ENCODE measurements at regions not wholly inside any gene's neighbourhood (a gene's known extent, or its start where the extent isn't known, plus 50 kb on each side); places are given as distances from the start of the nearest gene placed in this dataset.
"Not testable (repeated sequence)": the region's sequence is repeated elsewhere in the genome, so short reads cannot be mapped to it uniquely, and the experiment has no call there.

DNA sequence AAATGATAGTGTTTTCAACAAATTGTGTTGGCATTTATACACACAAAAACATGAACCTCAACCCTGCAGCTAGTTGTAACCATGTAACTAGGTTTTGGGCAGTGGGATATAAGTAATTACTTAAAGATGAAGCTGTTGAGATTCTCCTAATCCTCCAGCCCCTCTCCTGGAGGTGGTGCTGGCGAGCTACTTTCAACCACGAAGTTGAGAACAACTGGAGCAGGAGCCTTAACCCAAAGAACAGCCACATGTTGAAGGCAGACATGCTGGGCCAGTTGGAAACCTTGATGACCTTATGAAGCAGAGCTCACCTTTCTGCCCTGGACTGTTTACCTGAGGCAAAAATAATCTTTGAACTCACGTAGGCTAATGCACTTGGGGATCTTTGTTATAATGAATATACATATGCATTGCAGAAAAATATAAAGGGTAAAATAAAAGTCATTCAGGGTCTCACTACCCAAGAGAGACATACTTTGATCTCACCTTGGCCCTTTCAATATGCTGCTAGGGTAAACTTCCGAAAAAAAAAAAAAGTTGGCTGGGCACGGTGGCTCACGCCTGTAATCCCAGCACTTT is 89.6 kb upstream of the NPAS2 start:
- intact Hi-C loops (cut with DNase I) = no loop called here

DNA sequence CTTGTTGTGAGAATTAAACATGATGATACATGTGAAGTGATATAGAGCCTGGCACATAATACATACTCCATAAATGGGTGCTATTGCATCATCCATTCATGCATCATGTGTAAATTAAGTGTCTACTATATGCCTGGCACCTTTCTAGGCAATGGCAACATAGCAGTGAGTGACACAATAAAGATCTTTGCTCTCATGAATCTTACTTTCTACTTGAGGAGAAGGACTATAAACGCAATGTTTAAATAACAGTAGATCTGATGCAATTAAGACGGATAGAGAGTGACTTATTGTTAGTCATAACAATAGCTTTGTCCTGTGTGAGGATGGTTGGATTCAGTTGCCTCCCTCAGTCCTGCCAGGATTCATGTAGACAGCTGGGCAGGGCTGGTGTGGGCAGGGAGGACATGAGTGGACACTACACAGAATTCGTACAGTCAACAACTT is 88.4 kb upstream of the NPAS2 start:
- intact Hi-C loops (cut with DNase I) = no loop called here
- DNase-seq = no peak

More for the DNA sequence above, 89.6 kb upstream of the NPAS2 start:
- DNase-seq = no peak

DNA sequence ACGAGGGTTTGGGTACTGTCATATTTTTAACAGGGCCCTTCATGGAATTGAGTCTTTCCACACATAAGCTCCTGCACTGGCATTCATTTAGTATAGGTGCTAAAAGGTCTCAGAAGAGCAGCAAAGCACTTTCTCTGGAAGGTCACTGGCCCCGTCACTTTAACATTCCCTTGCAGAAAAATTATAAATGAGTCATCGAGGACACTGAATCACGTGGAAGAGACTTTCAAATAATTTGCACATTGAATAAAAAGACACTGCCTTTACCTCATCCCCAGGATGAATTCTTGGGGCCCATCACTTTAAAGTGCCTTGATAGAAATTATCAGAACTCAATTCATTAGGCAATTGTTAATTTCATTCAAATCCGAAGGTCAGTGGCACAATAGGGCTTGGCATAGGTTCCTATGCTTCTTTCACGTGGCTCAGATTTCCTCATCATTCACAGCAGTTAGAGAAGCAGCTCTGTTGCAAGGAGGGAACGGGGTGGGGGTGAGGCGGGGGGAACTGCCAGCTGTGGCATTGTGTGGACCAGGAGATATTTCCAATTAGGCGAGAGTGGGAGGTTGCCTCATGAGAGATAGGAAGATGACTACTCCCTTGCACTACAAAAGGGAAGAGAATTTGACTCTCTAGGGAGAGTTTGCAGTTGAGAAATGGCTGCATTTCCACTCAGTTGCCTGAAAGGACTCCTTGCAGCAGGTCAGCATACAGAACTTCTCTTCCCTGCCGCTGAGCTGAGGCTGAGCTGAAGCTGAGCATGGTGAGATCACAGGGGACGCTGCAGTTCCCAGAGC is 86.3 kb upstream of the NPAS2 start:
- DNase-seq = no peak
- intact Hi-C loops (cut with DNase I) = no loop called here

DNA sequence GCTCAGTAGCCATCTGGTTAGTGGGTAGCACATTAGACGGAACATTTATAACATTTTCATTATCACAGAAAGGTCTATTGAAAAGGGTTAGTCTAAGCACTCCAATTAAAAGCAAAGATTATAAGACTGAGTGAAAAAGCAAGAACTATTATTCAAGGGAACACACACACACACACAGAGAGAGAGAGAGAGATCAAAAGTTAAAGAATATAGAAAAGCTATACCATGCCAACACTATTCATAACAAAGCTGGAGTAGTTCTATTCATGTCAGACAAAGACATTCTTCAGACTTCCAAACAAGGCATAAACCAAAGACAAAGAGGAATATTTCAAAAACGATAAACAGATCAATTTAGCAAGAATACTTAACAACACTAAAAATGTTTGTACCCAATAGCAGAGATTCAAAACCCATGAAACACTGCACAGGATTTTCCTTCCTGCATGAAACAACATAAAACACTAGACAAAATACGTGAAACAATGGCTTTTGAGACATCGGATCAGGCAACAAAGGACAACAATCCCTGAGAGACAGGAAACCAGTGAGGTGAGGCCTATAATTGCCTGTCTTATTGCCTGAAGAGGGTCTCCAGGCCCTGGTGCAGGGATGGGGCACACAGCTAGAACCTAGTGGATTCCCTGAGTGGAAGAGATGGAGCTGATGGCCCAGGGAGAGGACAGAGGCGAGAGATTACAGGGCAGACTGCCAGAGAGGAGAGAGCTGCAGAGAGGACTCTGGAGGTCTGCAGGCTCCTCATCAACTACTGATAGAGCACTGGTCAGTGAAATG is 83.6 kb upstream of the NPAS2 start:
- intact Hi-C loops (cut with DNase I) = no loop called here
- no peak for DNase-seq

DNA sequence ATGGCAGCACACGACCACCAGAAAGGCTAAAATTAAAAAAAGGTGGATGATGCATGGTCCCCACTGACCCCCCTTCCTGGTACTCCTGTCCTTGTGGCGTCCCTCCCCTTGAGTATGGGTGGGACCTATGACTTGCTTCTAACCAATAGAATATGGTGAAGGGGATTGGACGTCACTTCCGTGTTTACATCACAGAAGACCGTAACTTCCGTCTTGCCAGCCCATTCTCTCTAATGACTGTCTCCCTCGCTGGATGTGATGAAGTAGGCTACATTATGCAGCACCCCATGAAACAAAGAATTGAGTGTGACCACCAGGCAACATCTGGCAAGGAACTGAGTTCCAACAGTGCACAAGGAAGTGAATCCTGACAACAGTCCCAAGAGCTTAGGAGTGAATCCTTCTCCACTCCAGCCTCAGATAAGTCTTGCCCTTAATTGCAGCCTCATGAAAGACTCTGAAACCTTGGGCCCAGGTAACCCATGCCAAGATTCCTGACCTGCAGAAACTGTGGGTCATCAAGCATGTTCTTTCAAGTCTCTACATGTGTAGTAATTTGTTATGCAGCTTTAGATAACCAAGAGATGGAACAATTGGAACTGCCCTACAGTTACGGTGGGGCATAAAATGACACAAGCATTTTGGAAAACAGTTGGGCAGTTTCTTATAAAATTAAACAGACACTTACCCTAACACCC is 80.1 kb upstream of the NPAS2 start:
- no peak for DNase-seq
- intact Hi-C loops (cut with DNase I) = no loop called here

DNA sequence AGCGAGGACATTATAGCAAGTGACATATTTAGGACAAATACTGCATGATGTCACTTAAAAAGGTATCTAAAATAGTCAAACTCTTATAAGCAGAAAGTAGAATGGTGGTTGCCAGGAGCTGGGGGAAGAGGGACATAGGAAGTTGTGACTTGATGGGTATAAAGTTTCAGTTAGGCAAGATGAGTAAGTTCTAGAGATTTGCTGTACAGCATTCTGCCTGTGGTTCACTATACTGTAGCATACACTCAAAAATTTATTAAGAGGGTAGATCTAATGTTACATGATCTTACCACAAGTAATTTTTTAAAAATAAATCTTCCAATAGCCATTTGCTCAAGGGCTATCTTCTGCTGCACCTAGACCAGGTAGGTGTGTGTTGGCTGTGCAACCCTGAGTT is 78.1 kb upstream of the NPAS2 start:
- DNase-seq = no peak
- intact Hi-C loops (cut with DNase I) = no loop called here

DNA sequence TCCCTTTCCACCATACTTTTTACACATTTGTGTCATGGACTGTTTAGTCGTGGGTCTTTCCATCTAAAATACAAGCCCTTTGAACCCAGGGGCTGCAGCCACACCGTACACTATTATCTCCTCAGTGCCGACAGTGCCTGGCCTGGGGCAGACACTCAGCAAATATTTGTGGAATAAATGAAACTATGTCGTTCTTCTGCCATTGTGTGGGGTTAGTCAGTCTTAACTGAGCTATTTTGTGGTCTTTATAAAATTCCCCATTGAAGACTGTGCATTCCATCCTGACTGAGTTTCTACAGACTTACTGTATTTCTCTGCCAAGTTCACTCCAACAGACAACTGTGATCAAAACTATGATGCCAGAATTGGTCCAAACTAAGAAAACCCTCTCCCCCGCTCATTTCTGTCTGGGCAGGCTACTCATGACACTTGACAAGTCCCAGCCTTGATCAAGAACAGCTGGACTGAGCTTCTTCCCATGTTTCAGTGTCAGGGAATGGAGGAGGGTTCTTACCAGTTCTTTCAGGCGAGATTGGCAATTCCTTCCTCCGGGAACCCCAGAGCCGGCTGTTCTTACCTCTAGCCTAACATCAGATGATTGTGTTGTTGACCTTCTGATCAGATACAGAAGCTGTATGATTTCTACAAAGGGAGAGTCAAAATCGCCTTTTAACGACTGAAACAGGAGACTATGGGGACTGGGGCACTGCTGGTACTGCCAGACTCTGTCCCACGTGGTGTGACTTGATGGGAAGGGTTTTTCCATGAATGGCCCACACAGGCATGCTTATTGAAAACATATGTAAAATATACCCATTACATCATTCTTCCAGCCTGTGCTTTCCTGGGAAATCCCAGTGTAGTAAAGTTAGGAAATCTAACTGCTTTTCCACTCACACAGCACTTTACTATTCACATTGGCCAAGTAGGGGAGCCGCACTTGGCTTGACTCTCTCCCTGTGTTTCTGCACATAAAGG is 77.4 kb upstream of the NPAS2 start:
- DNase-seq = no peak
- intact Hi-C loops (cut with DNase I) = no loop called here

DNA sequence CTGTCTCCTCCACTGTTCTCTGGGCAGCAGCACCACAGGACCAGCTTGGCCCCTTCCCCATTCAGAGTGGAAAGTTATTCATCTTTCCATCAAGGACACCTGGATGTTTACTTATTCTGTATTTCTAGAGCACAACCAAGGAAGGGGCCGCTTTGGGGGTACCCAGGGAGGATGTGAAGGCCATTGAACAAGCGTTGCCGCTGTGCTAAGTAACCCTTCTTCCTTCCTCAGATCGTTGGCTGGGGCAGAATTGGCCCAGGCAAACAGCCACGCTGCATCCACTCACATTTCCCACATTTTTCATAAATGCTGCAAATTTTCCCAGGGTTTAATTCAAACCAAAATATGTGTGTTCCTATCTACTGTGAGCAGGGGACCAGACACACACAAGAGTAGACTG is 76.2 kb upstream of the NPAS2 start:
- intact Hi-C loops (cut with DNase I) = no loop called here
- DNase-seq = no peak

DNA sequence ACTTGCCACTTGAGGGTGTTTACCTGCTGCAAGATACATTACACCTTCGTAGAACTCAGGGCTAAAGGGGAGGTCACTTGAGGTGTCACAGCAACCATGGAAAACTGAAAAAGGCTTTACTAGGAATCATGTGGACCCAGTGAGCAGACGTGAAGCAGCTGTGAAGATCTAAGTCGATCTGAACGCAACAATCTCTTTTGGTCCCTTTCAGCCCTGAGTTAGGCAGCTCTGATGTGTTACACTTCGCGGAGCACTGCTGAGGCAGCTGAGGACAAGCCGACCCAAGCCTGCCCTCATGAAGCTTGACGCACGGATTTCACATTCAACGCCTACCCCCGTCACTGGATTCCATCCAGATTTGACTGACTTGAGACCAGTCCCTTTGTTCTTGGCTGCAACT is 75.8 kb upstream of the NPAS2 start:
- intact Hi-C loops (cut with DNase I) = no loop called here
- DNase-seq = no peak

DNA sequence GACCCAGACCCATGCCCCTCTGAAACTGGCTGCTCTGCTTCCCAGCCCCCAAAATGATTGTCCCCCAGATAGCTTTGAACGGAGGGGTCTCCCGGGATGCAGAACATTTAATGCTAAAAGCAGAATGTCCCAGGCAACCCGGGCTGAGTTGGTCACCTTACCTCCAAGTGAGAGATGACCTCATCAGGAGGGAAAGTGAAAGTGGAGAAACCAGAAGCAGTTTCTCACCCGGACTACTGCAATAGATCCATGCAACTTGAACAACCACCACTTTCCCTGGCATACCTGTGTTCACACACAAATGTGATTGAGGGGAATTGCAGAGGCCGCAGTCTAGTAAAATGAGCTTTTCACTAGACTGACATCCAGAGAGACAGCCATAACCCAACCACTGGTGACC is 75.3 kb upstream of the NPAS2 start:
- no peak for DNase-seq
- intact Hi-C loops (cut with DNase I) = no loop called here

DNA sequence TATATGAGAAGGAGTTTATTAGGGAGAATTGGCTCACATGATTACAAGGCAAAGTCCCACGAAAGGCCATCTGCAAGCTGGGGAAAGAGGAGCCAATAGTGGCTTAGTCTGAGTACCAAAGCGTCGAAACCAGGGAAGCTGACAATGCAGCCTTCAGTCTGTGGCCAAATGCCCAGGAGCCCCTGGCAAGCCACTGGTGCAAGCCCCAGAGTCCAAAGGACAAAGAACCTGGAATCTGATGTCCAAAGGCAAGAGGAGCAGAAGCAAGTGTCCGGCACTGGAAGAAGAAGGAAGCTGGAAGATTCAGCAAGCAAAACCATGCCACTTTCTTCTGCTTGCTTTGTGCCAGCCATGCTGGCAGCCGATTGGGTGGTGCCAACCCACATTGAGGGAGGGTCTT is 74.3 kb upstream of the NPAS2 start:
- intact Hi-C loops (cut with DNase I) = no loop called here

DNA sequence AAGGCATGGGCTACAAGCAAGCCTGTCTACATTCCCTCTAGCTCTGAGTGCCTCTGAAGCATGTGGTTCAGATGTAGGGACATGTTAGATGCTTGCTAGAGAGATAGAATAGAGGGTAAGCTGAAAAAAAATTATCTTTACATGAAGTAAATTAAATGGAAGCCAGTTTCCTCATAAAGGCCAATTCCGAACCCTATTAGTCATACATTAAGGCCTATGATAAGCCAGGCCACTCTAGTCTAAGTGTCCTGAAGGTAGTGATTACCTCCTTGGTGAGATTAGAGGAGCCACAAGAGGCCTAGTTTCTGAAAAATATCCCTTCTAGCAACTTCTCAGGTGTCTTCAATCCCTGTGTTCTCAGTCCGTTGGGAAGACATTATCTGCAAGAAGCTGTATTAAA is 72.4 kb upstream of the NPAS2 start:
- intact Hi-C loops (cut with DNase I) = no loop called here
- no peak for DNase-seq

More for the DNA sequence above, 74.3 kb upstream of the NPAS2 start:
- peak in 2 of 42 donors; percentile 8 to 24 for DNase-seq

DNA sequence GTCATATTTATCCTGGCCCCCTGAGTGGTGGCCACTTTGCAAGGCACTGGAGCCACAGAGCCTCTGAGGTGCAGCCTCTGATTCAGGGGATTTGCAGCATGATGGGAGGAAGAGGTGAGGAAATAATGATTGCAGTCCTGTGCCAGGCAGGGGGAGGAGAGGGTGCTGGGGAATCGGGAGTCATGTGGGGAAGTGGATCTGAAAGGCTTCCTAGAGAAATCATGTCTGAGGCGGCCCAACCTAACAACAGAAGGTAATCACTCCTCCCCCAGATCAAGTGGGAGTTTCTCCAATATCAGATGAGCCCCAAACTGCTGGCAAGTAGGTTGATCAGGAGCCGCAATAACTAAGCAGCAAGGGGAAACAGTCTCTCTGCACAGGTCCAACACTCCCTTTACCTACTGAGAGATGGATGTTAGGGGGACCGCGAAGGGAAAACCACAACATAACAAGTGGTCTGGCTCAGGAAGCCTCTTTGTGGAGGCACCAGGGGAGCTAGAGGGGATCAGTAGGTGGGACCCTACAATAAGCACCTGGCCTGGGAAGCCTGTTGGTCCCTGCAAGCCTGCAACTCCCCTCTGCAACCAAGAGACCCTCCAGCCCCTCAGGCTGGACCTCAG is 71.8 kb upstream of the NPAS2 start:
- intact Hi-C loops (cut with DNase I) = no loop called here
- DNase-seq = peak in 31 of 42 donors; percentile 4 to 70 (median 27)

DNA sequence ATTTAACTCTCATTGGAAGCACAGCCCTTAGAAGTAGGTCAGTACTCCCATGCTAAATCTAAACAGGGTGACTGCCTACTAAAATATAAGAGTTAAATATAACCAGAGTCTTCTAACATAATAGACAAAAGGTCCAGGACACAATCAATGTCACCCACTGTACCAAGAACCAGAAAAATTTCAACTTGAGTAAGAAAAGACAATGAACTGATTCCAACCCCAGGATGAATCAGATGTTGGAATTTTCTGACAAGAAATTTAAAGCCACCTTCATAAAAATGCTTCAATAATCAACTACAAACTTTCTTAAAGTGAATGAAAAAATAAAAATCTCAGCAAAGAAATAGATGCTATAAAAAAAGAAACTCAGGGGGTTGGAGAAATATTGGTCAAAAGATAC is 71.3 kb upstream of the NPAS2 start:
- no peak for DNase-seq
- intact Hi-C loops (cut with DNase I) = no loop called here

DNA sequence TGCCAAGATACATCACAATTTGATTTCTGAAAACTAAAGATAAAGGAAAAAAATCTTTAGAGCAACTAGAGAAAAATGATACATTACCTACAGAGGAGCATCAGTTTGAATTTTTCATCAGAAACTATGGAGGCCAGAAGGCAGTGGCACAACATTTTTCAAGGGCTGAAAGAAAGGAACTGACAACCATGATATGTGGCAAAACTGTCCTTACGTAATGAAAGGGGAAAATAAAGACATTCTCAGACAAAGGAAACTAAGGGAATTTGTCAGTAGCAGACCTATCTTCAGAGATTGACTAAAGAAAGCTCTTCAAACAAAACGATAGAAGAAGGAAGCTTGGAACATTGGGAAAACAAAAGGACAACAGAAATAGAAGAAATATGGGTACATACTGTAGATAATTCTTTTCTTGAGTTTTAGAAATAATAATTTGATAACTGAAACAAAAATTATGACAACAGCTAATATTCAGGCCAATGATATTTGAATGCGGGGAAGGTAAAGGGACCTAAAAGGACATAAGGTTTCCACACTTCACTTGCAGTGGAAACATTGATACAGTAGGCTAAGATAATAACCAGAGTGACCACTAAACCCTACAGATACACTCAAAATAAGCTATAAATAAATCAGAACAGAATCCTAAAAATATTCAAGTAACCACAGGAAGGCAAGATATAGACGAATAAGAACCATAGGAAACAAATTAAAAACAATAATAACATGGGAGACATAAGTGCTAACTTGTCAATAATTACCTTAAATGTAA is 70.0 kb upstream of the NPAS2 start:
- DNase-seq = no peak
- intact Hi-C loops (cut with DNase I) = no loop called here

DNA sequence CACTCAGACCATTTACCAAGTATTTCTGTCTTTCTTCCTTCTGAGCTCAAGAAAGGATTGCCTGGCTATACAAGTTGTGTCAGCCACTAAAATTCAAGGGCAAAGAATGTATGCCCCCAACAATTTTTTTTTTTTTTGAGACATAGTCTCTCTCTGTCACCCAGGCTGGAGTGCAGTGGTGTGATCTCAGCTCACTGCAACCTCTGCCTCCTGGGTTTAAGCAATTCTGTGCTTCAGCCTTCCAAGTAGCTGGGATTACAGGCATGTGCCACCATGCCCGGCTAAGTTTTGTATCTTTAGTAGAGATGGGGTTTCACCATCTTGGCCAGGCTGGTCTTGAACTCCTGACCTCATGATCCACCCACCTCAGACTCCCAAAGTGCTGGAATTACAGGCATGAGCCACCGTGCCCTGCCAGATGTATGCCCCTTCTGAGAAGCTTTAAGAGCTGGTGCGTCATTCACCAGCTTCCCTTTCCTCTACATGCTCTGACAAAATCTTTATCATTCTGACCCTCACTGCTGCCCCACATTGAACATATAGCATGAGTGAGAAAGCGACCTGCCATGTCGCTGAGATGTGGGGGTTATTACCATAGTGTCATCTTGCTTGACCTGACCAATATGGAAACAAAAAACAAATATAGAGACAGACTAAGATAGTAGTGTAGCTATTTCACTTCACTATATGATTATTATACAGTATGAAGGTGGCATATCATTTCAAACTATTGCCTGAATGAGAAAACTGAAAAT is 67.9 kb upstream of the NPAS2 start:
- DNase-seq; intact Hi-C loops (cut with DNase I): not testable (repeated sequence)
